SK-N-SH (cell line): ENCODE measurements at regions not wholly inside any gene's neighbourhood (a gene's known extent, or its start where the extent isn't known, plus 50 kb on each side); places are given as distances from the start of the nearest gene placed in this dataset.

Experiments
- CTCF ChIA-PET: fragments of 300-600, 350-600 bp; formaldehyde crosslinking; extraction: SDS; loops from one replicate; lab custom pipeline; 2021; lab: Yijun Ruan, JAX
- POLR2A ChIA-PET: fragments of 350-600 bp; sonication (Branson Sonifier 250); formaldehyde crosslinking; extraction: SDS; loops from one replicate; lab custom pipeline; 2020; ENCODE audit warnings: antibody characterized with exemption, inconsistent platforms; lab: Yijun Ruan, JAX
- DNase-seq: peaks from one replicate; pipeline ENCODE4 v3.0.0; 2012
- H2AFZ ChIP-seq: fragments of 200-600 bp; sonication (generic); 2 replicates; pipeline ENCODE4 v1.8.1; 2016; ENCODE audit warnings: antibody characterized with exemption, mild to moderate bottlenecking, low read depth
- H3F3A ChIP-seq: fragments of 200-600 bp; sonication (generic); replicated peaks from 2 replicates; pipeline ENCODE3; 2016; ENCODE audit warnings: antibody characterized with exemption, mild to moderate bottlenecking; ENCODE audit not compliant: insufficient read depth
- H3K27ac ChIP-seq, 2 experiments: fragments of 200-500 bp in 1 of 2; fragments of 200-600 bp in 1 of 2; sonication (Bioruptor generic) in 1 of 2; sonication (generic), shearing (Covaris generic) in 1 of 2; 2 replicates each; pipeline versions ENCODE4 v1.5.1 to v1.6.1; 2014 to 2016; ENCODE audit warnings: low read depth in 2 of 2, inconsistent platforms in 1 of 2, low read length in 1 of 2, mild to moderate bottlenecking in 1 of 2, mixed read lengths in 1 of 2
- H3K27me3 ChIP-seq: fragments of 200-600 bp; sonication (generic), shearing (Covaris generic); 2 replicates; pipeline ENCODE4 v1.6.1; 2016; ENCODE audit warnings: mixed run types; ENCODE audit not compliant: insufficient read depth
- H3K36me3 ChIP-seq, 2 experiments: fragments of 200-500 bp in 1 of 2; fragments of 200-600 bp in 1 of 2; sonication (Bioruptor generic) in 1 of 2; sonication (generic) in 1 of 2; replicated peaks in 1 of 2; 2 replicates each; pipeline versions ENCODE3 to v1.5.1; 2014 to 2016; ENCODE audit warnings: low read length in 1 of 2, mild to moderate bottlenecking in 1 of 2; ENCODE audit not compliant: insufficient read depth in 2 of 2, control insufficient read depth in 1 of 2
- H3K4me1 ChIP-seq, 2 experiments: fragments of 200-500 bp in 1 of 2; fragments of 200-600 bp in 1 of 2; sonication (Bioruptor generic) in 1 of 2; sonication (generic), shearing (Covaris generic) in 1 of 2; 2 replicates each; pipeline versions ENCODE4 v1.5.1 to v1.6.1; 2014 to 2016; ENCODE audit warnings: low read depth in 1 of 2, low read length in 1 of 2, mixed run types in 1 of 2; ENCODE audit not compliant: insufficient read depth in 2 of 2, control insufficient read depth in 1 of 2
- H3K4me2 ChIP-seq: fragments of 200-600 bp; sonication (generic), shearing (Covaris generic); 2 replicates; pipeline ENCODE4 v1.6.1; 2017; ENCODE audit warnings: mixed run types
- H3K4me3 ChIP-seq, 2 experiments: fragments of 200-500 bp in 1 of 2; fragments of 200-600 bp in 1 of 2; sonication (Bioruptor generic) in 1 of 2; sonication (generic), shearing (Covaris generic) in 1 of 2; 2 replicates each; pipeline versions ENCODE4 v1.5.1 to v1.8.1; 2014 to 2016; ENCODE audit warnings: low read depth in 2 of 2, inconsistent platforms in 1 of 2, low read length in 1 of 2, mild to moderate bottlenecking in 1 of 2, mixed read lengths in 1 of 2, moderate library complexity in 1 of 2
- H3K79me2 ChIP-seq: fragments of 200-600 bp; sonication (generic); 2 replicates; pipeline ENCODE4 v1.8.1; 2017; ENCODE audit warnings: mild to moderate bottlenecking; ENCODE audit not compliant: insufficient read depth
- H3K9ac ChIP-seq: fragments of 200-600 bp; sonication (generic); 2 replicates; pipeline ENCODE4 v1.6.1; 2017; ENCODE audit warnings: mixed run types
- H3K9me2 ChIP-seq: fragments of 200-600 bp; sonication (generic); 2 replicates; pipeline ENCODE4 v1.6.1; 2017; ENCODE audit warnings: mixed run types
- H3K9me3 ChIP-seq: fragments of 200-600 bp; sonication (generic); 2 replicates; pipeline ENCODE4 v1.6.1; 2017; ENCODE audit warnings: mixed run types, mild to moderate bottlenecking, moderate library complexity
- H4K20me1 ChIP-seq: fragments of 200-600 bp; sonication (generic); 2 replicates; pipeline ENCODE4 v1.6.1; 2017; ENCODE audit warnings: mild to moderate bottlenecking, mixed run types; ENCODE audit not compliant: insufficient read depth
- CTCF ChIP-seq: fragments of 200-600 bp; sonication (generic); IDR thresholded peaks from 2 replicates; pipeline ENCODE4 v1.6.1; 2017; ENCODE audit warnings: antibody characterized with exemption, mild to moderate bottlenecking, moderate library complexity
- EZH2phosphoT487 ChIP-seq: fragments of 200-600 bp; sonication (generic); IDR thresholded peaks from 2 replicates; pipeline ENCODE4 v1.6.1; 2017; ENCODE audit warnings: low read depth, mixed run types, mild to moderate bottlenecking, antibody characterized with exemption, moderate library complexity, borderline replicate concordance
- FOXJ3 ChIP-seq: sonication (generic); formaldehyde crosslinking; IDR thresholded peaks from 2 replicates; pipeline ENCODE4 v1.5.1; 2020; ENCODE audit warnings: mild to moderate bottlenecking, missing genetic modification reagents
- IRF3 ChIP-seq: fragments of 150-350 bp; IDR thresholded peaks from 2 replicates; pipeline ENCODE4 v1.6.1; 2016; ENCODE audit warnings: mild to moderate bottlenecking, low read depth, low read length
- JUND ChIP-seq: IDR thresholded peaks from 2 replicates; pipeline ENCODE4 v1.4.0; 2012
- MAX ChIP-seq: IDR thresholded peaks from 2 replicates; pipeline ENCODE4 v1.4.0; 2012; ENCODE audit warnings: low read depth
- PBX3 ChIP-seq: IDR thresholded peaks from 2 replicates; pipeline ENCODE4; 2012
- RAD21 ChIP-seq: IDR thresholded peaks from 2 replicates; pipeline ENCODE4 v1.6.1; 2012; ENCODE audit warnings: mild to moderate bottlenecking, low read length
- RCOR1 ChIP-seq: fragments of 150-350 bp; IDR thresholded peaks from 2 replicates; pipeline ENCODE4 v1.6.1; 2017; ENCODE audit warnings: antibody characterized with exemption, low read length
- RFX5 ChIP-seq: IDR thresholded peaks from 2 replicates; pipeline ENCODE4 v1.6.1; 2012; ENCODE audit warnings: mild to moderate bottlenecking, improper control_type of control experiment, low read length
- RXRA ChIP-seq: IDR thresholded peaks from 2 replicates; pipeline ENCODE4 v1.4.0; 2012; ENCODE audit warnings: low read depth, mild to moderate bottlenecking, borderline replicate concordance
- SMC3 ChIP-seq: IDR thresholded peaks from 2 replicates; pipeline ENCODE4 v1.6.1; 2012; ENCODE audit warnings: low read depth, low read length, improper control_type of control experiment
- TAF1 ChIP-seq: IDR thresholded peaks from 2 replicates; pipeline ENCODE4 v1.6.1; 2012; ENCODE audit warnings: low read depth, mild to moderate bottlenecking, low read length, moderate library complexity, borderline replicate concordance
- TCF12 ChIP-seq: IDR thresholded peaks from 2 replicates; pipeline ENCODE4 v1.4.0; 2012
- USF2 ChIP-seq: fragments of 150-350 bp; IDR thresholded peaks from 2 replicates; pipeline ENCODE4 v1.6.1; 2017; ENCODE audit warnings: antibody characterized with exemption, low read length, low read depth, borderline replicate concordance
- WGBS: methylation state at CpG from one replicate; pipeline ENCODE4 v1.1.6; 2017; ENCODE audit warnings: low lambda C conversion rate; 5-methylcytosine and 5-hydroxymethylcytosine counted together

- H3K4me2 ChIP-seq, result no peak overlapping the region
- TF ChIP-seq EZH2phosphoT487 (no peak), TAF1 (no peak), RFX5 (no peak), CTCF (no peak), PBX3 (no peak), TCF12 (no peak), RCOR1 (no peak), MAX (no peak), USF2 (no peak), FOXJ3 (CRISPR knock-in tag) (no peak), RXRA (no peak), IRF3 (no peak)
- TF ChIP-seq, all 33 proteins: peak for 0
- Histone ChIP-seq H3K9me3 (no peaks in the 10 kb centered on the region), H2AFZ (no peak overlapping the region), H3K79me2 (no peaks in the 10 kb centered on the region), H3K27ac (no peak overlapping the region), H3K9ac (no peak overlapping the region), H3K4me1 (peaks cover 0 to 5% of the 10 kb centered on the region in 2 experiments; a peak in 1 of 4 replicates), H3K36me3 (no peaks in the 10 kb centered on the region), H3K9me2 (no peaks in the 10 kb centered on the region), H3K4me3 (no peak overlapping the region), H3K27me3 (no peaks in the 10 kb centered on the region), H4K20me1 (no peaks in the 10 kb centered on the region), H3F3A (no peaks in the 10 kb centered on the region)
- no peak for DNase-seq
- 63% methylated on average over 3 of the region's 3 CpGs for WGBS
- ChIA-PET POLR2A (no interaction called here), CTCF (no interaction called here)
Observed at GRCh38 chr1:209311770-209312169, 271.7 kb upstream of the CAMK1G start.

GRCh38 chr1:209316929-209317328, 266.6 kb upstream of the CAMK1G start:
- TF ChIP-seq RAD21, result no peak
- TF ChIP-seq USF2, result no peak
- no peak for TF ChIP-seq SMC3
- no peak for TF ChIP-seq JUND
- no peaks in the 10 kb centered on the region for H3K27me3 ChIP-seq
- H3K36me3 ChIP-seq, result no peaks in the 10 kb centered on the region
- no peak overlapping the region for H3K27ac ChIP-seq
- 0 out of 4 replicates have a peak, but pooled peaks cover 0 to 5% of the 10 kb centered on the region in 2 experiments for H3K4me1 ChIP-seq
- no peaks in the 10 kb centered on the region for H3K79me2 ChIP-seq
- no peak overlapping the region for H3K4me2 ChIP-seq
- no peaks in the 10 kb centered on the region for H4K20me1 ChIP-seq
- ChIA-PET POLR2A (no interaction called here), CTCF (interaction anchor here (1.4 to 1.8 kb wide), 2 partner anchors 19 to 68 kb away, joined by 7 to 8 read pairs; no protein-coding TSS in a partner anchor)
- no peaks in the 10 kb centered on the region for H3F3A ChIP-seq
- H3K9ac ChIP-seq, result no peak overlapping the region
- H3K9me2 ChIP-seq, result no peaks in the 10 kb centered on the region
- H3K9me3 ChIP-seq, result no peaks in the 10 kb centered on the region
- H2AFZ ChIP-seq, result no peak overlapping the region
- no peak for DNase-seq
- H3K4me3 ChIP-seq, result no peak overlapping the region
